Endothelial cell (in vitro differentiated cells): ENCODE measurements at regions not wholly inside any gene's neighbourhood (a gene's known extent, or its start where the extent isn't known, plus 50 kb on each side); places are given as distances from the start of the nearest gene placed in this dataset.

Experiments used
- DNase-seq: peaks from one replicate; pipeline ENCODE4 v3.0.0; 2021; ENCODE audit warnings: low spot score
- H3K27ac Mint-ChIP-seq: one replicate; pipeline ENCODE4 v1.8.0; 2021; ENCODE audit warnings: mixed read lengths, inconsistent platforms; ENCODE audit not compliant: unreplicated experiment
- H3K27me3 Mint-ChIP-seq: one replicate; pipeline ENCODE4 v1.8.0; 2021; ENCODE audit warnings: mild to moderate bottlenecking, moderate library complexity, mixed read lengths, inconsistent platforms; ENCODE audit not compliant: unreplicated experiment
- H3K36me3 Mint-ChIP-seq: one replicate; pipeline ENCODE4 v1.8.0; 2021; ENCODE audit warnings: mild to moderate bottlenecking, low read depth, mixed read lengths, inconsistent platforms; ENCODE audit not compliant: unreplicated experiment
- H3K4me1 Mint-ChIP-seq: one replicate; pipeline ENCODE4 v1.8.0; 2021; ENCODE audit warnings: mild to moderate bottlenecking, mixed read lengths, inconsistent platforms; ENCODE audit not compliant: unreplicated experiment
- H3K4me3 Mint-ChIP-seq: one replicate; pipeline ENCODE4 v1.8.0; 2021; ENCODE audit warnings: mild to moderate bottlenecking, mixed read lengths, inconsistent platforms; ENCODE audit not compliant: unreplicated experiment
- H3K9me3 Mint-ChIP-seq: one replicate; pipeline ENCODE4 v1.8.0; 2021; ENCODE audit warnings: mixed read lengths, inconsistent platforms; ENCODE audit not compliant: unreplicated experiment
- TF ChIP-seq, protein P1 (sequence below): fragments of 200-600 bp; sonication (generic); IDR thresholded peaks from one replicate; pipeline ENCODE4 v1.5.0; 2021; ENCODE audit warnings: antibody characterized with exemption; ENCODE audit not compliant: unreplicated experiment

DNA sequence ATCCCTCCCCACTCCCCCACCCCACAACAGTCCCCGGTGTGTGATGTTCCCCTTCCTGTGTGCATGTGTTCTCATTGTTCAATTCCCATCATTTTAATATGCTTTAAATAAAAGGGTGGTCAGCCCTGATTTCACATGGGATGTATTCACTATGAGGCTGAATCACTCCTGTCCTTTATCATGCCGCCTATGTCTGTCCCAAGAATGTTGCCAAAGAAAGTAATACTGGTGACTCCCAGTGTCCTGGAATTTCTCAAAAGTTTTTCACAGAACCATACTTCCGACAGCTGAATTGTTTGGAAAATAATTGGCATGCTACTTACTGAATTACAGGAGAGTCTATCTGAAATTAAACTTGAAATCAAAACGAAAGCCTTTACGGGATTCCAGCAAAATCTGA, 217.7 kb downstream of the HAO1 start:
- Mint-ChIP-seq H3K27me3 (no peaks in the 10 kb centered on the region), H3K9me3 (no peaks in the 10 kb centered on the region), H3K4me3 (no peak overlapping the region), H3K36me3 (no peaks in the 10 kb centered on the region), H3K4me1 (no peaks in the 10 kb centered on the region), H3K27ac (no peak overlapping the region)
- DNase-seq = no peak
- TF ChIP-seq, protein P1, sequence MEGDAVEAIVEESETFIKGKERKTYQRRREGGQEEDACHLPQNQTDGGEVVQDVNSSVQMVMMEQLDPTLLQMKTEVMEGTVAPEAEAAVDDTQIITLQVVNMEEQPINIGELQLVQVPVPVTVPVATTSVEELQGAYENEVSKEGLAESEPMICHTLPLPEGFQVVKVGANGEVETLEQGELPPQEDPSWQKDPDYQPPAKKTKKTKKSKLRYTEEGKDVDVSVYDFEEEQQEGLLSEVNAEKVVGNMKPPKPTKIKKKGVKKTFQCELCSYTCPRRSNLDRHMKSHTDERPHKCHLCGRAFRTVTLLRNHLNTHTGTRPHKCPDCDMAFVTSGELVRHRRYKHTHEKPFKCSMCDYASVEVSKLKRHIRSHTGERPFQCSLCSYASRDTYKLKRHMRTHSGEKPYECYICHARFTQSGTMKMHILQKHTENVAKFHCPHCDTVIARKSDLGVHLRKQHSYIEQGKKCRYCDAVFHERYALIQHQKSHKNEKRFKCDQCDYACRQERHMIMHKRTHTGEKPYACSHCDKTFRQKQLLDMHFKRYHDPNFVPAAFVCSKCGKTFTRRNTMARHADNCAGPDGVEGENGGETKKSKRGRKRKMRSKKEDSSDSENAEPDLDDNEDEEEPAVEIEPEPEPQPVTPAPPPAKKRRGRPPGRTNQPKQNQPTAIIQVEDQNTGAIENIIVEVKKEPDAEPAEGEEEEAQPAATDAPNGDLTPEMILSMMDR = no peak

DNA sequence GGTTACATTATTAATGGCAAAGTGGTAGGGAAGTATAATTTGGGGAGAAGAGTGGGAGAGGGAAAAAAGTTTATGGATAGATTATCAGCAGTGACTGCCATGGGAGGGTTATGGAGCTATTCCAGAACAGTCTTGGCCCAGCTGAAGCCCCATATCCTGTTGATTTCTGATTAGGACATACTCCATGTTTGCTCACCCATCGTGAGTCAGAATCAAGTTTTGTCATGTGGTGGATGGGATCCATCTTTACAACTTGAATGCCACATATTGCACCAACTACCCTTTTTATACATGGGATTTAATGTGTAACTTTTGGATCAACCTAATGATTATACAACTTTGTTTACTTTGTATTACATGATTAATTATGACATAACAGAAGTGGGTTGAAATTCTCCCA, 217.0 kb downstream of the HAO1 start:
- Mint-ChIP-seq H3K4me1 (no peaks in the 10 kb centered on the region), H3K27me3 (no peaks in the 10 kb centered on the region), H3K9me3 (no peaks in the 10 kb centered on the region), H3K27ac (no peak overlapping the region), H3K36me3 (no peaks in the 10 kb centered on the region), H3K4me3 (no peak overlapping the region)
- TF ChIP-seq, protein P1 = no peak
- no peak for DNase-seq

DNA sequence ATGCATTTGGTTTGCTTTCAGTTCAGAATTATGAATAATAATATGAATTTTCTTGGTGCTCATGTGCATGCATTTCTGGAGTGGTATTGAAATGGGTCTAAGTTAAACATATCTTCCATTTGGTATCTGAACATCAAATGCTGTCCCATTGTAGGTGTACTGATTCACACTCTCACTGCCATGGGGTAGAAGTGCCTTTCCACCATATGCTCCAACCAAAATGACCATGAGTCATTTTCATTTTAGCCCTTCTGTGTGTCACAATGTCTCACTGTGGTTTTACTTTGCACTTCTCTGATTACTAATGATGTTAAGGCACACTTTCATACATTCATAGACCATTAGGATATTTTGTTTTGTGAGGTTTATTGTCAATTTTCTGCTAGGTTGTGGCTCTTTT, 211.9 kb downstream of the HAO1 start:
- no peak for DNase-seq
- Mint-ChIP-seq H3K9me3 (no peaks in the 10 kb centered on the region), H3K4me1 (no peaks in the 10 kb centered on the region), H3K4me3 (no peak overlapping the region), H3K36me3 (no peaks in the 10 kb centered on the region), H3K27ac (no peak overlapping the region), H3K27me3 (no peaks in the 10 kb centered on the region)
- TF ChIP-seq, protein P1 = no peak

DNA sequence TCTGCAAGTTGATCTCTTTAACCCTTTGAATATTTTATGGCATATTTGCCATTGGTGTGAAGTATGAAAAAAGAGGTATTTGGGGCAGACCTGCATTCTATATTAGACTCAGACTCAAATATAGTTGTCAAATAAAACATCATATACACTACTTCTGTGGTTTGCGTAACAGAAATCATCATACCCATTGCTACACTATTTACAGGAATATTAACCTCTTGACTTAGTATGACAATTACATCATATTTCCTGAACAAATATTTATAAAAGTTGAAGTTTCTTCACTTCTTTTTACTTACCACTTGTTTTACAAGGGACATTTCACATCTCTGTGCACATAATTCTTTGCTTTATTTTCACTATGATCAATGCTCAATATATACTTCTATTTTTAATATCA, 206.0 kb downstream of the HAO1 start:
- Mint-ChIP-seq H3K4me1 (no peaks in the 10 kb centered on the region), H3K27me3 (no peaks in the 10 kb centered on the region), H3K9me3 (no peaks in the 10 kb centered on the region), H3K36me3 (no peaks in the 10 kb centered on the region), H3K4me3 (no peak overlapping the region), H3K27ac (no peak overlapping the region)
- DNase-seq = no peak
- TF ChIP-seq, protein P1 = no peak

DNA sequence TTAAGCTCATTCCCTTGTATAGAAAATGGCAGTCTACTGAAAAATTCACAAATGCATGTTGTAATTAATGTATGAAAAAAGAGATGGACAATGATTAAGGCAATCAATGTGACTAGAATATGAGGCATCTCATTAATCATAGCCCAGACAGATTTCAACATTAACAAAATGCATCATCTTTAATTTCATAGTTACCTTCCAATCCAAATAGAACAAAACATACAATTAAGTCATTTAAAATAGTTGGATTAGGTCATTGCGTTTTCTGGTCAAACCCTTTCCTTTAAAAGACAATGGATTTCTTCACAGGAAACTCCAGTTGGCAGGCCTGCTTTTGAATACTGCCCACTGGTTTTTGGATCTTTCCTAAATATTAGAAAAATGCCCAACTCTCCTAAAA, 203.9 kb downstream of the HAO1 start:
- DNase-seq = no peak
- TF ChIP-seq, protein P1 = no peak
- Mint-ChIP-seq H3K9me3 (no peaks in the 10 kb centered on the region), H3K27me3 (no peaks in the 10 kb centered on the region), H3K36me3 (no peaks in the 10 kb centered on the region), H3K4me3 (no peak overlapping the region), H3K4me1 (no peaks in the 10 kb centered on the region), H3K27ac (no peak overlapping the region)
